SK-N-MC (cell line): ENCODE measurements at regions not wholly inside any gene's neighbourhood (a gene's known extent, or its start where the extent isn't known, plus 50 kb on each side); places are given as distances from the start of the nearest gene placed in this dataset.

Experiments
- EZH2 ChIP-seq: fragments of 200-600 bp; sonication (generic); IDR thresholded peaks from one replicate; pipeline ENCODE4 v1.6.1; 2017; ENCODE audit warnings: antibody characterized with exemption
- FOXP2 ChIP-seq: optimal IDR thresholded peaks from 2 replicates; pipeline ENCODE3; 2011; ENCODE audit warnings: mild to moderate bottlenecking, moderate library complexity; ENCODE audit not compliant: insufficient read depth; ENCODE audit errors: extremely low read length, control extremely low read depth
- POLR2AphosphoS5 ChIP-seq: IDR thresholded peaks from 2 replicates; pipeline ENCODE4 v1.6.1; 2012; ENCODE audit warnings: mild to moderate bottlenecking, low read depth, low read length, borderline replicate concordance

DNA sequence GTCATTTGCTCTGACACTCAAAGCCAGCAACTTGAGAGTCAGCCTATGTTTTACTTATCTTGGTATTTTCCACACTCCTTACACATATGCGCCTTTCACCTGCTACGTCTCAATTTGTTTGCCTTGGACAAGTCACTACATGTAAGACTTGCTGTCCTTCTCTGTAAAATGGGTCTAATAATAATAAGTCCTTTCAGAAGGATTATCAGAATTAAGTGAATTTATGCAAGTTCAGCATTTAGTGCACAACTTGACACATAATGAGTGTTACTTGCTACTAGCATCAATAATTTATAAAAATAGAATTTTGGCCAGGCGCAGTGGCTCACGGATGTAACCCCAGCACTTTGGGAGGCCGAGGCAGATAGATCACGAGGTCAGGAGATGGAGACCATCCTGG, 71.1 kb upstream of the UBL3 start:
- TF ChIP-seq FOXP2 = no peak
- no peak for TF ChIP-seq POLR2AphosphoS5
- TF ChIP-seq EZH2 = no peak
